Liver (tissue), 8 donors: ENCODE measurements at regions not wholly inside any gene's neighbourhood (a gene's known extent, or its start where the extent isn't known, plus 50 kb on each side); places are given as distances from the start of the nearest gene placed in this dataset.

Experiments used
- DNase-seq: peaks from one replicate; pipeline ENCODE4 v3.0.0-alpha.2; 2017; ENCODE audit warnings: low spot score
- H3K27ac ChIP-seq, 2 donors: one replicate each; pipeline ENCODE4 v1.7.0; 2013; ENCODE audit warnings: inconsistent platforms in 2 of 2, low read length in 2 of 2, control low read depth in 1 of 2, low read depth in 1 of 2, mild to moderate bottlenecking in 1 of 2
- H3K27me3 ChIP-seq, 4 donors: one replicate each; pipeline versions ENCODE4 v1.6.1 to v1.7.0; 2013; ENCODE audit warnings: low read length in 3 of 4, inconsistent platforms in 1 of 4, mild to moderate bottlenecking in 1 of 4, moderate library complexity in 1 of 4; ENCODE audit not compliant: control insufficient read depth in 4 of 4, insufficient read depth in 4 of 4
- H3K36me3 ChIP-seq, 4 donors: one replicate each; pipeline versions ENCODE4 v1.6.1 to v1.7.0; 2013; ENCODE audit warnings: low read length in 3 of 4, mild to moderate bottlenecking in 3 of 4, low read depth in 1 of 4, moderate library complexity in 1 of 4; ENCODE audit not compliant: control insufficient read depth in 4 of 4, insufficient read depth in 3 of 4
- H3K4me1 ChIP-seq, 4 donors: one replicate each; pipeline versions ENCODE4 v1.6.1 to v1.7.0; 2013; ENCODE audit warnings: low read length in 3 of 4, mild to moderate bottlenecking in 3 of 4, moderate library complexity in 1 of 4; ENCODE audit not compliant: control insufficient read depth in 4 of 4, insufficient read depth in 4 of 4
- H3K4me3 ChIP-seq, 3 donors: one replicate each; pipeline versions ENCODE4 v1.6.1 to v1.7.0; 2013; ENCODE audit warnings: low read length in 3 of 3, control low read depth in 1 of 3, low read depth in 1 of 3, mild to moderate bottlenecking in 1 of 3
- H3K9ac ChIP-seq, 2 donors: one replicate each; pipeline ENCODE4 v1.7.0; 2013; ENCODE audit warnings: low read length in 2 of 2, mild to moderate bottlenecking in 2 of 2, moderate library complexity in 2 of 2, control low read depth in 1 of 2, low read depth in 1 of 2
- H3K9me3 ChIP-seq, 4 donors: one replicate each; pipeline versions ENCODE4 v1.6.1 to v1.7.0; 2013; ENCODE audit warnings: low read length in 3 of 4; ENCODE audit not compliant: control insufficient read depth in 4 of 4
- EGR1 ChIP-seq, 2 donors: IDR thresholded peaks; 2 replicates each; pipeline ENCODE4 v1.6.1; 2016 to 2018; ENCODE audit warnings: antibody characterized with exemption in 2 of 2, low read depth in 2 of 2
- FOXA1 ChIP-seq: IDR thresholded peaks from 2 replicates; pipeline ENCODE4 v1.6.1; 2016; ENCODE audit warnings: antibody characterized with exemption
- FOXA2 ChIP-seq: IDR thresholded peaks from 2 replicates; pipeline ENCODE4 v1.6.1; 2016; ENCODE audit warnings: antibody characterized with exemption
- GABPA ChIP-seq, 2 donors: IDR thresholded peaks in 1 of 2; conservative IDR thresholded peaks in 1 of 2; 2 replicates each; pipeline ENCODE4 v1.6.1; 2016; ENCODE audit warnings: antibody characterized with exemption in 2 of 2, mild to moderate bottlenecking in 1 of 2, moderate library complexity in 1 of 2
- HNF4A ChIP-seq, 2 donors: conservative IDR thresholded peaks; 2 replicates each; pipeline ENCODE4 v1.6.1; 2016; ENCODE audit warnings: antibody characterized with exemption in 2 of 2, mild to moderate bottlenecking in 2 of 2
- HNF4G ChIP-seq: IDR thresholded peaks from 2 replicates; pipeline ENCODE4 v1.6.1; 2016; ENCODE audit warnings: antibody characterized with exemption
- JUND ChIP-seq, 2 donors: IDR thresholded peaks; 2 replicates each; pipeline ENCODE4 v1.6.1; 2016; ENCODE audit warnings: antibody characterized with exemption in 2 of 2
- NR2F2 ChIP-seq: IDR thresholded peaks from 2 replicates; pipeline ENCODE4 v1.6.1; 2016; ENCODE audit warnings: antibody characterized with exemption
- RAD21 ChIP-seq, 2 donors: IDR thresholded peaks; 2 replicates each; pipeline ENCODE4 v1.6.1; 2016; ENCODE audit warnings: antibody characterized with exemption in 2 of 2, mild to moderate bottlenecking in 2 of 2
- RXRA ChIP-seq, 2 donors: IDR thresholded peaks; 2 replicates each; pipeline ENCODE4 v1.6.1; 2017 to 2018; ENCODE audit warnings: antibody characterized with exemption in 2 of 2, mild to moderate bottlenecking in 1 of 2
- SP1 ChIP-seq: IDR thresholded peaks from 2 replicates; pipeline ENCODE4 v1.6.1; 2018; ENCODE audit warnings: antibody characterized with exemption, mild to moderate bottlenecking
- TAF1 ChIP-seq: conservative IDR thresholded peaks from 2 replicates; pipeline ENCODE4 v1.6.1; 2016; ENCODE audit warnings: antibody characterized with exemption, mild to moderate bottlenecking
- YY1 ChIP-seq: IDR thresholded peaks from 2 replicates; pipeline ENCODE4 v1.6.1; 2016; ENCODE audit warnings: antibody characterized with exemption, mild to moderate bottlenecking
- WGBS: extraction: QIAGEN DNeasy Blood & Tissue Kit; methylation state at CpG from one replicate; pipeline ENCODE4 v1.1.7; 2013; 5-methylcytosine and 5-hydroxymethylcytosine counted together
- TF ChIP-seq, protein P1 (sequence below): IDR thresholded peaks from 2 replicates; pipeline ENCODE4 v1.6.1; 2016; ENCODE audit warnings: antibody characterized with exemption
- TF ChIP-seq, protein P2 (sequence below): IDR thresholded peaks from 2 replicates; pipeline ENCODE4 v1.6.1; 2016; ENCODE audit warnings: antibody characterized with exemption
- TF ChIP-seq, protein P3 (sequence below): fragments of 150-350 bp; IDR thresholded peaks from 2 replicates; pipeline ENCODE4 v1.5.1; 2017; ENCODE audit warnings: improper control_type of control experiment, low read depth, low read length; ENCODE audit not compliant: missing input control
- TF ChIP-seq, protein P4 (sequence below): IDR thresholded peaks from 2 replicates; pipeline ENCODE4 v1.6.1; 2016; ENCODE audit warnings: antibody characterized with exemption
- TF ChIP-seq, protein P5 (sequence below): IDR thresholded peaks from 2 replicates; pipeline ENCODE4 v1.6.1; 2016; ENCODE audit warnings: antibody characterized with exemption, mild to moderate bottlenecking
- donor health status: healthy.
- donor health status: healthy.
- donor health status: healthy.
- donor health status: healthy.
- donor health status: healthy.

DNA sequence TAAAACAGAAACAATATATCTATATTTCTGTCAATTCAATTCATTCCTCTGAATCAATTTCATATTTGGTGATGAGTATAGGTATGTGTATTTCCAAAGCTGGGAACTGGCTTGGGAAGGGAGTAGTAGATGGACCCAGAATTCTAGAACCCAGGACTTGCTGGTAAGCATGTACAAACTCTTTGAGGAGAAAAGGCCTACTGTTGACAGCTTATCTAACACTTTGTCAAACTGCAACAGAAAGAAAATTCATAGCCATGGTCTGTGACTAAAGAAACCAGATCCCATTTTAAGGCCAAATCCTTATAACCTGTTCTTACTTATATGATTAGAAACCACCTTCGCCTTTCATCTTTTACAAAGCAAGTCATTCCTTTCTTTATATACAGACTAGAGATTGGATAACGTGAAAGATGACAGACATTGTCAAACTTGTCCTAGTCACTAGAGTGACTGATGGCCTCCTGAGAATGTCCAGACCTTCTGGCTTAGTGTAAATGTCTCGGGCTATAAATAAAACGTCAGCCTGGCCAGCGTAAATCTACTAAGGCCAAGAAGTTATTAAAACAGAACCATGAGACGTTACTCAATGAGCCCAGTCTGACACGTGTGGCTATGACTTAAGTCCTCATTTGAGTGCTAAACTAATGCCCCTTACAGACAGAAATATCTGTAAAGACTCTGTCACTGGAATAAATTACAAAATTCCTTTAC, 152.3 kb downstream of the ALDH8A1 start:
- H3K27ac ChIP-seq, result no peak overlapping the region
- no peaks in the 10 kb centered on the region for H3K36me3 ChIP-seq
- H3K27me3 ChIP-seq, result no peaks in the 10 kb centered on the region
- H3K4me3 ChIP-seq, result no peak overlapping the region
- DNase-seq, result no peak
- 85% methylated on average over 7 of the region's 7 CpGs for WGBS
- TF ChIP-seq HNF4A (conservative IDR thresholded peaks at IDR 0.05) (no peak), JUND (IDR thresholded peaks at IDR 0.05) (no peak), NR2F2 (no peak), EGR1 (IDR thresholded peaks at IDR 0.05; ENCODE audit: low read depth in 2 of 2) (no peak), HNF4G (no peak), YY1 (no peak), FOXA2 (no peak), SP1 (no peak), TAF1 (no peak), RAD21 (IDR thresholded peaks at IDR 0.05) (no peak), FOXA1 (no peak), RXRA (IDR thresholded peaks at IDR 0.05) (no peak), GABPA (IDR thresholded peaks at IDR 0.05 in 1 of 2, conservative IDR thresholded peaks at IDR 0.05 in 1 of 2) (no peak)
- TF ChIP-seq, protein P1, sequence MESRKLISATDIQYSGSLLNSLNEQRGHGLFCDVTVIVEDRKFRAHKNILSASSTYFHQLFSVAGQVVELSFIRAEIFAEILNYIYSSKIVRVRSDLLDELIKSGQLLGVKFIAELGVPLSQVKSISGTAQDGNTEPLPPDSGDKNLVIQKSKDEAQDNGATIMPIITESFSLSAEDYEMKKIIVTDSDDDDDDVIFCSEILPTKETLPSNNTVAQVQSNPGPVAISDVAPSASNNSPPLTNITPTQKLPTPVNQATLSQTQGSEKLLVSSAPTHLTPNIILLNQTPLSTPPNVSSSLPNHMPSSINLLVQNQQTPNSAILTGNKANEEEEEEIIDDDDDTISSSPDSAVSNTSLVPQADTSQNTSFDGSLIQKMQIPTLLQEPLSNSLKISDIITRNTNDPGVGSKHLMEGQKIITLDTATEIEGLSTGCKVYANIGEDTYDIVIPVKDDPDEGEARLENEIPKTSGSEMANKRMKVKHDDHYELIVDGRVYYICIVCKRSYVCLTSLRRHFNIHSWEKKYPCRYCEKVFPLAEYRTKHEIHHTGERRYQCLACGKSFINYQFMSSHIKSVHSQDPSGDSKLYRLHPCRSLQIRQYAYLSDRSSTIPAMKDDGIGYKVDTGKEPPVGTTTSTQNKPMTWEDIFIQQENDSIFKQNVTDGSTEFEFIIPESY, result no peak
- TF ChIP-seq, protein P2, sequence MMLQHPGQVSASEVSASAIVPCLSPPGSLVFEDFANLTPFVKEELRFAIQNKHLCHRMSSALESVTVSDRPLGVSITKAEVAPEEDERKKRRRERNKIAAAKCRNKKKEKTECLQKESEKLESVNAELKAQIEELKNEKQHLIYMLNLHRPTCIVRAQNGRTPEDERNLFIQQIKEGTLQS, result no peak
- TF ChIP-seq, protein P3, sequence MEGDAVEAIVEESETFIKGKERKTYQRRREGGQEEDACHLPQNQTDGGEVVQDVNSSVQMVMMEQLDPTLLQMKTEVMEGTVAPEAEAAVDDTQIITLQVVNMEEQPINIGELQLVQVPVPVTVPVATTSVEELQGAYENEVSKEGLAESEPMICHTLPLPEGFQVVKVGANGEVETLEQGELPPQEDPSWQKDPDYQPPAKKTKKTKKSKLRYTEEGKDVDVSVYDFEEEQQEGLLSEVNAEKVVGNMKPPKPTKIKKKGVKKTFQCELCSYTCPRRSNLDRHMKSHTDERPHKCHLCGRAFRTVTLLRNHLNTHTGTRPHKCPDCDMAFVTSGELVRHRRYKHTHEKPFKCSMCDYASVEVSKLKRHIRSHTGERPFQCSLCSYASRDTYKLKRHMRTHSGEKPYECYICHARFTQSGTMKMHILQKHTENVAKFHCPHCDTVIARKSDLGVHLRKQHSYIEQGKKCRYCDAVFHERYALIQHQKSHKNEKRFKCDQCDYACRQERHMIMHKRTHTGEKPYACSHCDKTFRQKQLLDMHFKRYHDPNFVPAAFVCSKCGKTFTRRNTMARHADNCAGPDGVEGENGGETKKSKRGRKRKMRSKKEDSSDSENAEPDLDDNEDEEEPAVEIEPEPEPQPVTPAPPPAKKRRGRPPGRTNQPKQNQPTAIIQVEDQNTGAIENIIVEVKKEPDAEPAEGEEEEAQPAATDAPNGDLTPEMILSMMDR, result no peak
- TF ChIP-seq, protein P4, sequence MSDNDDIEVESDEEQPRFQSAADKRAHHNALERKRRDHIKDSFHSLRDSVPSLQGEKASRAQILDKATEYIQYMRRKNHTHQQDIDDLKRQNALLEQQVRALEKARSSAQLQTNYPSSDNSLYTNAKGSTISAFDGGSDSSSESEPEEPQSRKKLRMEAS, result no peak
- TF ChIP-seq, protein P5, sequence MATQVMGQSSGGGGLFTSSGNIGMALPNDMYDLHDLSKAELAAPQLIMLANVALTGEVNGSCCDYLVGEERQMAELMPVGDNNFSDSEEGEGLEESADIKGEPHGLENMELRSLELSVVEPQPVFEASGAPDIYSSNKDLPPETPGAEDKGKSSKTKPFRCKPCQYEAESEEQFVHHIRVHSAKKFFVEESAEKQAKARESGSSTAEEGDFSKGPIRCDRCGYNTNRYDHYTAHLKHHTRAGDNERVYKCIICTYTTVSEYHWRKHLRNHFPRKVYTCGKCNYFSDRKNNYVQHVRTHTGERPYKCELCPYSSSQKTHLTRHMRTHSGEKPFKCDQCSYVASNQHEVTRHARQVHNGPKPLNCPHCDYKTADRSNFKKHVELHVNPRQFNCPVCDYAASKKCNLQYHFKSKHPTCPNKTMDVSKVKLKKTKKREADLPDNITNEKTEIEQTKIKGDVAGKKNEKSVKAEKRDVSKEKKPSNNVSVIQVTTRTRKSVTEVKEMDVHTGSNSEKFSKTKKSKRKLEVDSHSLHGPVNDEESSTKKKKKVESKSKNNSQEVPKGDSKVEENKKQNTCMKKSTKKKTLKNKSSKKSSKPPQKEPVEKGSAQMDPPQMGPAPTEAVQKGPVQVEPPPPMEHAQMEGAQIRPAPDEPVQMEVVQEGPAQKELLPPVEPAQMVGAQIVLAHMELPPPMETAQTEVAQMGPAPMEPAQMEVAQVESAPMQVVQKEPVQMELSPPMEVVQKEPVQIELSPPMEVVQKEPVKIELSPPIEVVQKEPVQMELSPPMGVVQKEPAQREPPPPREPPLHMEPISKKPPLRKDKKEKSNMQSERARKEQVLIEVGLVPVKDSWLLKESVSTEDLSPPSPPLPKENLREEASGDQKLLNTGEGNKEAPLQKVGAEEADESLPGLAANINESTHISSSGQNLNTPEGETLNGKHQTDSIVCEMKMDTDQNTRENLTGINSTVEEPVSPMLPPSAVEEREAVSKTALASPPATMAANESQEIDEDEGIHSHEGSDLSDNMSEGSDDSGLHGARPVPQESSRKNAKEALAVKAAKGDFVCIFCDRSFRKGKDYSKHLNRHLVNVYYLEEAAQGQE, result no peak
- no peaks in the 10 kb centered on the region for H3K4me1 ChIP-seq
- H3K9ac ChIP-seq, result no peak overlapping the region
- H3K9me3 ChIP-seq, result no peaks in the 10 kb centered on the region
